ENCODE measurements at regions not wholly inside any gene's neighbourhood (a gene's known extent, or its start where the extent isn't known, plus 50 kb on each side); places are given as distances from the start of the nearest gene placed in this dataset.

DNA sequence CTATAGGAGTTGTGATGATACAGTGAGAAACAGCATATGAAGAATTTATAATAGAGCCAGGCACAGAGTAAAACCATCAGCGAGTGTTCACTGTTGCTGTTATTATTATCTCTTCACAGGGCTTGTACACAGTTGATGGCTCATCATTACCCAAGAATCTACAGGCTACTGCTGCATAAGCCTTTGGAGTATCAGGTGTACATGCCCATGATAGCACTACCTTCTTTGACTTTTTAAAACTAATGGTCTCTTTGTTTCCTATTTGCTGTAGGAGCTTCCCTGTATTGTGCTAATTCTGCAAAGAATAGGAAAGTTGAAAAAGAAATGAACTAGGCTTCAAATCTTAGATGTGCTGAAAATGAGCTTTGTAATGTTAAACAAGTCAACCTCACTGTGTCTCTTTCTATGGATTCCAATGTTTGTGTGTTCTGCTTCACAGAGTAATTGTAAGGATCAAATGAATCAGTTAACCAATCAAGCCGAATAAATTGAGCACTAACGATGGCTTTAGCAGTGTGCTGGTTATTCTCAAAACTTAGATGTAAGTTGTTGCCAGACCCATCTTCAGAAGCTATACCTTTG is 138.8 kb downstream of the TUSC7 start:
- no peak for DNase-seq (ENCODE audit: low read depth)

DNA sequence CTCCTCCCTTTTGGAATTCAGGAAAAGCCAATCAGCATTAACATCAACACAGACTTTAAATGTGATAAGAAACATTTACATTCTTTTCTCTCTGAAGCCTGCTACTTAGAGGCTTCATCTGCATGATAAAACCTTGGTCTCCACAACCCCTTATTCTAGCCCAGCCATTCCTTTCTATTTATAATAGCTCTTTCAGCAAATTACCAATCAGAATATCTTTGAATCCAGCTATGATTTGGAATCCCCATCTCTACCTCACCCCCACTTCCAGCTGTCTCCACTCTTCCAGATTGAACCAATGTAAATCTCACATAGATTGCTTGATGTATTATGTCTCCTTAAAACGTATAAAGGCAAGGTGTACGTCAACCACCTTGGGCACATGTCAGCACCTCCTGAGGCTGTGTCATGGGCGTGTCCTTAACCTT is 139.7 kb downstream of the TUSC7 start:
- no peak for DNase-seq (ENCODE audit: low read depth)

DNA sequence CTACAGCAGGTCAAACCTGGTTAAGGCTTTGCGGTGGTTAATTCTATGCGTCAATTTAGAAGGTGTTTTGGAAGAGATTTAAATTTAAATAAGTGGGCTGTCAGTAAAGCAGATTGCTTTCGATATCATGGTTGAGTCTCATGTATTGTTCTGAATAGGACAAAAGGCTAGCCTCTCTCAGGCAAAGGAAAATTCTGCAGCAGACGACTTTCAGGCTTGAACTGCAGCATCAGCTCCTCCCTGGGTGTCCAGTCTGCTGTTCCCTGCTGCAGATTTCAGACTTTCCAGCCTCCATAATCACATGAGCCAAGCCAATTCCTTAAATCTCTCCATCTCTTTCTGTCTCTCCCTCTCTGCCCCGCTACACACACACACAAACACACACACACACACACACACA is 143.2 kb downstream of the TUSC7 start:
- DNase-seq (ENCODE audit: low read depth), result no peak

DNA sequence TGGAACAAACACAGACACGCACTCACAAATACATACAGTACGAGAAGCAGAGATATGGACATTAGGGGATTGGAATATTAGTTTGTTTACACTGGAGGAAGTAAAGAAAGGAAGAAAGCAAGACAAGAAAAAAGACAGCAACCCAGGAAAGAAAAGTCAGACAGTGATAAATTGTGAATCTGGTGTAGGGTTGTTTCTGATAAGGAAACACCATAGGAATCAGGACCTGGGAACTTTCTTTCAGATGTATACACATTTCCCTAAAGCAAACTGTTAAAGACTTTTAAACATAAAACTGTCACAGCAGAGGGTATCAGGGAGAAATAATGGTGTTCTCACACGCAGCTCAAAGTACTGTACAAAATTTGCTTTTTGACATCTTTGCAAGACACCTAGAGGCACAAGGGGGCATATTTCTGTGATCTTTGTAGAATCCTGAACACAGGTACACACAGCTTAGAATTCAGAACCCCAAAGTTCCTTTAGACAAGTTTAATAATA is 153.7 kb downstream of the TUSC7 start:
- no peak for DNase-seq (ENCODE audit: low read depth)

DNA sequence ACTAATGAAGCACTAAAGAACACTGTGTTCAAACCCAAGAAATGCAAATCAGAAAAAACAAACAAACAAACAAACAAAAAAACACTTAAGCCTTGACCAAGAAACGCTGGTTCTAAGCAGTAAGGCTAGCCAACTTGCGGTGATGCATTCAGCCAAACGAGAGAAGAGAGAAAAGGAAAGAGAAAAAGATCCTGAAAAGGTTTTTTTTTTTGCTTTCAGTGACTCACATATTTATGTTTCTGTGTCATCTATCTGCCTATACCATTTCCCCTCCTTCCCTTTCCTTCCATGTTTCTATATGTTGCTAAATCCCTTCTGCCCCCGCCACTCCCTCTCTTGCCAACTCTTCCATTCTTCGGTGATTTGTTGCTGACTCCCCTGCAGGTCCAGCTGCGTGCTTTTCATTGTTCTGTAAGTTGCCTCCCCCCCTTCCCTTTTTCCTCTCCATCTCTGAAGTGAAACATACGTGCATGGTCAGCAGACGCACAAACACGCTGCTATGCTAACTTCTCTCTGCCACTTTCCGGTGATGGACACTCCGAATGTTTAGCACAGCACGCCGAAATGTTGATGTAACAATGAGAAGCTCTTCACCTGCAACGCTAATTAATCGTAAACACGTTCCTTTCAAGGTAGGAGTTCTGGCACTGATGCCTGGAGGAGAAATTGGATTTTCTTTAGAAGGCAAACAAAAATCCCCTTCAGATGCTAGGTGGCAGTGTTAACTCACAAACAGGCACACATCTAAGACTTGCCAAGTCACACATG is 154.4 kb downstream of the TUSC7 start:
- DNase-seq (ENCODE audit: low read depth), result no peak

DNA sequence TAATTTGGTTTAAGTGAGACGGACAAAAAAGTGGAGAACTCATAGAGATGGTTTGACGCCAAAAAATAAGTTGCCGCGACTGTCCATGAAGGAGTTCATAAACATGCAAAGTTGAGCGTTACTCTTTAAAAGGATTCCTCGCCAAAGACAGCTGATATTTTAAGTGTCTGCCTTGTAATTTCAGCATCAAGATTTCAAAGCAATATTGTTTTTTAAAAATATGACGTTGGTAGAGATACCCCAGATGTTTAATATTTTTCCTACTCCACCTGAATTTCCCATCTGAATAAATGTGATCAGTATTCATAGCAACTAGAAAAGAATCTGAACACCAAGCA is 155.0 kb downstream of the TUSC7 start:
- DNase-seq (ENCODE audit: low read depth), result no peak

DNA sequence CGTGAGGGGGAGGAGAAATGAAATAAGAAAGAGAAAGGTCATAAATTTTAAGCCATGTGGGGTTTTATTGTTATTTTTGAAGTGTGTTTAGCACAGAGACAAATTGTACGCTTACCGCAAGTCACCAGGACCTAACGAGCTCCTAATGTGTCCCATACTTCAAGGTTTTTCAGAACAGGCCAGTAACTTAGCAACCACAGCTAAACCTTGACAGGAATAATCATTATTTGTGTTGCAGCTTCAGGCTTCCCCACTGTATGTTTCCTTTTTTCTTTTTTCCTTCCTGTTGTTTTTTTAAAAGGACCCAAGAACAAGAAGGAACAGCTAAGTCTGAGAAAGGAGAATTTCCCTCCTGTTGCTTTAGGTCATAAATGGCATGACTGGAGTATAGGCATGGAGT is 160.8 kb downstream of the TUSC7 start:
- no peak for DNase-seq (ENCODE audit: low read depth)

DNA sequence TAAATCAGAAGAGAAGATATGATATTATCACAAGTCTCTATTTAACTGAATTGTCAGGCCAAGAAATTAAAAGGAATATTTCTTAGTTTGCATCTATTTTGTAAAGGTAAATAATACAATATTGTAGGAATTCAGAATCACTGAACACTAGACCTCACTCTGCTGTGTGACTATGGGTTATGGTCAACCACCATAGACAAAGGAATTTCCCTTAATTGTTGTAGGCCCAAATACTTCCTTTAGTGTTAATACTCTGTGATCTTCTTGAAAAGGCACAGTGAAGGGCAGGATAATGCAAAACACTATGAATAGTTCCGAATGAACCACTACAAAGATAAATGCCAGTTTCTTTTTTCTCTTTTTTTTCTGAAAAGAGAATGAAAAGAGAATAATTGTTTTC is 162.3 kb downstream of the TUSC7 start:
- DNase-seq (ENCODE audit: low read depth), result no peak

DNA sequence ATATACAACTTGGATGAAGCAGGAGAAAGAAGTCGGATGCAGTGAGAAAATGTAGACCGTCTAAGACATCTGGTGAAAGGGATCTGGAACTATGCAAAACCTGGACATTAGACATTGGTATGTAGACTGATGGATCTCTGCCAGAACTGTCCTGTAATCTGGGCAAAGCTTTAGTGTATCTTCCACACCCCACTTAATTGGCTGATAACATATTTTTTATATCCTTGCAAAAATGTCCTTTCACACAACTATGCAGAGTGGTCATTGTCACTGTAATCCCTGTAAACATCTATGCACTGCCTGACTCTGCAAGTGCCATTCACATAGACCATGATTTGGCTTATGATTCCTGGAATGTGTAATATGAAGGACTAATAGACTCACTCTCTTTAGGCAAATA is 163.1 kb downstream of the TUSC7 start:
- no peak for DNase-seq (ENCODE audit: low read depth)

DNA sequence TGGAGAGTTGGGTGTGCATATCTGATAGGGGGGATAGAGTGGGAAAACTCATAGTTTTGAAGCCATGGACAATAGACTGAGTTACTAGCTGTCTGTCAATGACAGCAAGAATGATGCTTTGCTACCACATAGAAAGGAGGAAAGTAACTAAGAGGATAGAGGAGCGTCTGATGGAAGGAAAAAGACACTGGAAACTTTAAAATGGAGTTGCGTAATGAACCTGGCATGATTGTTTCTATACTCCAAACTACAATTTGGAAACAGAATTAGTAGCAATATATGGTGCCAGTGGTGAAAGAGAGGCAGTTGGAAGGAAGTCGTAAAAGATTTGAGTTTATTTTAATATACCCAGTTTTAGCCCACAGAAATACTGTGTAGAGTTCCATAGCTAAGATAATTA is 163.6 kb downstream of the TUSC7 start:
- DNase-seq (ENCODE audit: low read depth), result no peak

DNA sequence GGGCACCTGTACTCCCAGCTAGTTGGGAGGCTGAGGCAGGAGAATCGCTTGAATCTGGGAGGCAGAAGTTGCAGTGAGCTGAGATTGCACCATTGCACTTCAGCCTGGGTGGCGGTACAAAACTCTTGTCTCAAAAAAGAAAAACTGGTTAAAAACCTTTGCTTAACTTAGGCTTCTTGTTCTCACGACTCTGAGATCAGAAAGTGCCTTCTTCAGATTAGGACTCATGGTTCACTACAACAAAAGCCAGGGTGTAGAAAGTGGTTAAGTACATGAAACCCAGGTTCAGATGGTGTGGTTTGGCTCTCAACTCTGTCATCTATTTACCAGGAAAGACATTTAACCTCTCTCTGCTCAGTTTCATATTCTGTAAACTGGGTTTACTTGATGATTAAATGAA is 168.4 kb downstream of the TUSC7 start:
- DNase-seq (ENCODE audit: low read depth), result no peak

DNA sequence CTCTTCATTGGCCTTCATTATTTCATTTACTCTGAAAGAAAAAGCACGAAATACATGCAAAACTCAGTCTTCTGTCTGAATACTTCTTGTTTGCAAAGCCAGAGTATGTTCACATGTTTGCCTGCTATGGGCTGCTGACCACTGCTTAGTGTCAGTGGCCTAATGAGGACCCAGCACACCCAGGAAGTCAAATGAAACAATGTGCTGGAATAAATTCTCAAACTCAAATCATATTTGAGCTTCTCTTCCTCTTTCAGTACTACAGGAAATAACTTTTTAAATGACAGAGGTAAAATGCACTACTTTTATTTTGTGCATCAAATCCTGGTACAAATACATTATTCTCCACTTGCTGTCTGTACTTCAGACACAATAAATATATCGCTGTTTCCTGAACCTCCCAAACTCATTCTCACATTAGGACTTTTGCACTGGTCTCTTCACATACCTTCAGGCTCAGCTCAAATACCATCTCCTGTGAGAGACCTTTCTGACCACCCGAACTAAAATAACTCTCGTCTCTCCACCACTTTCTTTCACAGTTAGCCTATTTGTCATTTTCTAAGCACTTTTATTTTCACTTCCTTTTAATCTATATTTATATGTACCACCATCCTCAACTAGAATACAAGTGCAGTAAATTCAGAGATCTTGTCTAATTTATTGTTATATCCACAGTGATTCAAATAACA is 176.8 kb downstream of the TUSC7 start:
- no peak for DNase-seq (ENCODE audit: low read depth)

DNA sequence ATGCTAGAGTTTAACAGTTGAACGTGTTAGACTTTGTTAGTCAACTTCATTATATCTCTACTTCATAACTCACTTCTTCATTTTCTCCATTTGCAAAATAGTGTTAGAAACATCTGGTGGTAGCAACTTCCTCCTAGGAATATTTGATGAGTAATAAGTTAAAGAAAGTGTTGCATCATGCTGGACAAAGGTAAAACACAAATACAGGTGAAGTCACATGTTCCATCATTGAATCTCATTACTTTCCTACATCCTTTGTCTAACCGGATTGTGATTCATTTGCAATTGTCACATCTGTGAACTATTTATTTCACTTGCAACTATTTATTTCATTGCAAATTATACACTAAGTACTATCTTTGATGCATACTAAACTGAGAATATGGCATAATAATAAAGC is 186.5 kb downstream of the TUSC7 start:
- no peak for DNase-seq (ENCODE audit: low read depth)

DNA sequence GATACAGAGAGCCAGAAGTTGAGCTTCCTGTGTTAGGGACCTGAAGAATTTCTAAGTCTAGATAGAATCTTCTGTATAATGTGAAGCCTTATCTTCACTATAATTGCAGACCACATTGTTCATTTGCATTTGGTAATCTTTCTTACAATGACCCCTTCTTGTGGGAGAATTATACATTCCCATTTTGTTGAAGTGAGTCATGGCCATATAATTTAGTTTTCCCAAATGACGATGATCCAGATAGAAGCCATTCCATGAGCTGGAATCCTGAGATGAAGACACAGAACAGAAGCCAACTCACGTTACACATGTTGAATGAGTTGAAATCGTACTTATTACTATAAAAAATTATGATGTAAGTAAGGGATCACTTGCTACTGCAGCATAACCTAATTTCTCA is 187.8 kb downstream of the TUSC7 start:
- no peak for DNase-seq (ENCODE audit: low read depth)

DNA sequence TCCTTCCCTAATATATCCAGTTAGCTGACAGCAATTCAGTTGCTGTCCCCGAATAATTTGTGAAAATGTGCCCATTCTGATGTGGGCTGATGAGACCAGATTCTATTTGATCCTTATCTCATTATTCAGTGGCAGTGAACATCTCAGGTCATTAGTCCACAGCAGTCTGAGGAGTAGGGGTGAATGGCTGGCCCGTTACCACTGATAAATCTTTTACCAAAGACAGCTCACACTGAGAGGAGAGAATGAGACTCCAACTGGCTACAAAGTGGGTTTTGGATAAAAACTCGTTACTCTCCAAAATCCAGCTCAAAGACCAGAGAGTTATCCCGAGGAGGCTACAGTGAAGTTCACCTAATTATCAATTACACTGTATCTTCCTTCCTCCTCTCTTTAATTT is 189.7 kb downstream of the TUSC7 start:
- no peak for DNase-seq (ENCODE audit: low read depth)

DNA sequence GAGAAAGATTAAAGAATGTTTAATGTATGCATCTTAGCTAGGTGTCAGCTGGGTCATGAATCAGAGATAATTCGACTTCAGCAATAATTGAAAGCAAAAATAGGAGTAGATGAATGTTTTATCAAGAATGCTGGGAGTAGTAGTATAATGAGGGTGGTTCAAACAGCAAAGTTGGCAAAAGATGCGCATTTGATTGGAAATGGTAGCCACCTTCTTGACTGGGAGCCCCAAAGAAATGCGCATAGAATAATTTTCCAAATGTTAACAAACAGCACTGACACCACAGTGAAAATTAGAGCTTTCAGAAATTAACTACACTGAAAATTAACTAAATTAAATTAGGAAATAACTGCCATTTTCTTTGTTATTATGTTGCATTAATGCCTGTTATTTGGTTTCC is 195.8 kb downstream of the TUSC7 start:
- DNase-seq (ENCODE audit: low read depth), result no peak

DNA sequence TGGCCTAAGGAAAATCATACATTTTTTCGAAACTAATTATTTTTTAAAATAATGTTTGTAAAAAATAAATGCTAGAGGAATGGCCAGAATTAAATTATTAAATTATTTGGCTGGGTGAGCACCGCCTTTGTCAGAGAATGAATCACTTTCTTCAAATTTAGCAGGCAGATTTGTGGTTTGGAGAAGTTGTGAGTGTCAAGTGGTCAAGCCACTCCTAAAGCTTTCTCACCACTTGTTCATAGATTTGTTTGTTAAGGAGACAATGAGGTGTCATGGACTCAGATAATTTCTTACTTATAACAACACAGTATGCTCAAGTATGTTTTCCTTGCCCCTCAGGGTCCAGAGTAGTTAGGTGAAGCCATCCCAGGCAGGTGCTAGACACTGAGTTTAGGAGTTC is 196.2 kb downstream of the TUSC7 start:
- no peak for DNase-seq (ENCODE audit: low read depth)

DNA sequence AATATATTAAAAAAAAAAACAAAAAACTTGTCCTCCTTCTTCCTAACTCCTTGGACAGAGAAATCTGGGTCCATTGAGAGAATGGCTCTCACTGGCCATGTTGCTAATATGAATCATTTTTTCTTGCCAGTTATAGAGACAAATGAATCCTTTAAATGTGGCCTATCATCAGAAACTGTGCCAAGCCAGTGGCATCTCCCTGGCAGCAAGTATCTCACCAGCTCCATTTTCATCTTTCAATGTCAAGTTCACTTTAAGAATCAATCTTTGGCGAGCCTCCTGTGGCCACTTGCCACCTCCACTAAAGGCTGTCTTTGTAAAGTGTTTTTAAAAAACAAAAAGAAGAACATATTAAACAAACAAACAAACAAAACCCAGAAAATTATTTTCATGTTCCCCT is 202.5 kb downstream of the TUSC7 start:
- no peak for DNase-seq (ENCODE audit: low read depth)

DNA sequence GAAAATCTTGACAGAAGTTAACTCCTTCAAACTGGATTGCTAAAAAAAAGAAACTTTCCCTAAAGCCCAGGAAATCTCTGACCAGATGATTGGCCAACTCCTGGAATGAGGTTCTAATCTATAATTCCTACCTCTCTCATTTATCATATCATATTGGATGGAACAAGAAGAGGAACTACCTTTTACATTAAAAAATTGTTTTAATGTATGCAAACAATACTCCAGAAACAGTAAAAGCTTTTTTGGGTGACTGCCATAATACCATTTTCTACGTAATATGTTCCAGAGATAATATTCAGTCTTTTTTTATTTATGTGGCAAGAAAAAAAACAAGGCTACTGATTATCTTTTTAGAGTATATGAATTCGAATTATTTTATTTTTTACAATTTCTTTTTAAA is 204.4 kb downstream of the TUSC7 start:
- DNase-seq (ENCODE audit: low read depth), result no peak

DNA sequence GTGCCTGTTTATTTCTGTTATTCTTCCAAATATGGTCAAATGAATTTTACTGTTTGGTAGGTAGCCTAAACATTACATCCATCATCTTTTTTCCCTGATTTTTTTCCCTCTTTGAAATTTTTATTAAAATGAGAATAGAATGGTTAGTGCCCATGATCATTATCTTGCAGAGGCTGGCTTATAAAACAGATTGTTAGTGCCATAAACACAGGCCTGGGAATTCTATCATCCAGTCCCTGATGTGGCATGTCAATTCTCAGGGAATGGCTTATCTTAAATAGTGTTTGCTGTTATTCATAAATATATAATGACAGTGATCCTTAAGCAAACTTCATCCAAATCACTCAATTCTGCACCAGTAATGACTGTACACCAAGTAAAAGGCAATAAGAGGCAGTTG is 207.3 kb downstream of the TUSC7 start:
- DNase-seq (ENCODE audit: low read depth), result no peak

DNA sequence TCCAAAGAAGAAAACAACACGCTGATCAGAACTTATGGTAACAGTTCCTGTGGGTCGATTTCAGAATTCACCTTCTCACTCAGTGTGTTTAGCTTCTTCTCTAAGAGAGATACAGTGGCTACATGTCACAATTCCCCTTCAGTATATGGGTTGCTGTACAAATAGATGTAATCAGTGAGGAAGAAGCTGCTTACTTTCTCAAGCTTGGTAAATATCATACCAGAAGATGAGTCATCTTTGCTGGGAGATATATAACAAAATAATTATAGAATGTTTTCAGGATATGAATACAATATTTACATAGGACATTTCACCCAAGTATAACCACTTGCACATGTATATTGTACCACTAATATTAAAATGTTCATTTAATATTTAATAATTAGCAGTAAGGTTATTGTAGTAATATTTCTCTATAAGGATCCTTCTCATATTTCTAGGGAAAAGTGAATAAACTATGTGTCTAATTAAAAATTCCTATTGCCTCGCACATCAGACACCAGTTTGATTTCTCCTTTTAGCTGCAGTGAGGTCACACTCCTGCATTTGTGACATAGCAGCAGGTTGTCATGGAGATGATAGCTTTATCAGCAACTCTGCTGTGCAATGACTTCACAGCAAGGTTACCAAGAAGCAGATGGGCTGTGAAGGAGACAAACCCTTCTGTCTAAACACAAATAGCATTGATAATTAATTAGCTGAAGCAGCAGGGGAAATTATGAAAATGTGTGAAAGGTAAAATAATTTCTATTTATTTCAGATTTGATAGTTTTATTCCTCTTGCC is 211.4 kb downstream of the TUSC7 start:
- DNase-seq (ENCODE audit: low read depth), result no peak

DNA sequence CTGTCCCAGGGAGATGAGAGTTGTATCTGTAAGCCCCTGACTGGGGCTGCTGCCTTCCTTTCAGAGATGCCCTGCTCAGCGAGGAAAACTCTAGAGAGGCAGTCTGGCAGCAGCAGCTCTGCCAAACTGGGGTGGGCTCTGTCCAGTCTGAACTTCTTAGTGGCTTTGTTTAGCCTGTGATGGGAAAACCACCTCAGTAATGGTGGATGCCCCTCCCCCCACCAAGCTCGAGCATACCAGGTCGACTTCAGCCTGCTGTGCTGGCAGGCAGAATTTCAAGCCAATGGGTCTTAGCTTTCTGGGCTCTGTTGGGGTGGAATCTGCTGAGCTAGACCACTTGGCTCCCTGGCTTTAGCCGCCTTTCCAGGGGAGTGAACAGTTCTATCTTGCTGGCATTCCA is 218.3 kb downstream of the TUSC7 start:
- no peak for DNase-seq (ENCODE audit: low read depth)

Data from stimulated activated CD8-positive, alpha-beta memory T cell treated with anti-CD3 and anti-CD28 coated beads, Interleukin-7, amount 100 ng/mL, for 24 hours (primary cell).